ENCODE measurements at regions not wholly inside any gene's neighbourhood (a gene's known extent, or its start where the extent isn't known, plus 50 kb on each side); places are given as distances from the start of the nearest gene placed in this dataset.

GRCh38 chr5:33035851-33036527 is 324.9 kb downstream of the NPR3 start:
- H3K36me3 Mint-ChIP-seq (ENCODE audit: low read depth, unreplicated experiment), result no peaks in the 10 kb centered on the region
- no peak overlapping the region for H3K4me2 ChIP-seq (ENCODE audit: low read length)
- peaks cover 6% of the 10 kb centered on the region for H3K9me3 ChIP-seq (ENCODE audit: insufficient read depth, low read depth, low read length)
- no peak overlapping the region for H3K4me3 Mint-ChIP-seq (ENCODE audit: unreplicated experiment)
- no peak for FAIRE-seq
- no peaks in the 10 kb centered on the region for H3K36me3 ChIP-seq (ENCODE audit: insufficient read depth, low read length)
- no peaks in the 10 kb centered on the region for H3K27me3 Mint-ChIP-seq (ENCODE audit: low read depth, unreplicated experiment)
- no peak overlapping the region for H3K4me3 ChIP-seq (ENCODE audit: insufficient read depth, low read depth, low read length)
- no peaks in the 10 kb centered on the region for H3K4me1 Mint-ChIP-seq (ENCODE audit: low read depth, unreplicated experiment)
- H3K9me3 Mint-ChIP-seq (ENCODE audit: unreplicated experiment), result peaks cover 2% of the 10 kb centered on the region
- H2AFZ ChIP-seq (ENCODE audit: low read depth, low read length), result no peak overlapping the region
- peaks cover 14% of the 10 kb centered on the region for H3K4me1 ChIP-seq (ENCODE audit: insufficient read depth, low read length)
- DNase-seq (ENCODE audit: low read depth), result no peak
- H4K20me1 ChIP-seq (ENCODE audit: insufficient read depth, low read length), result no peaks in the 10 kb centered on the region
- H3K79me2 ChIP-seq (ENCODE audit: insufficient read depth, low read length), result no peaks in the 10 kb centered on the region
- H3K27ac Mint-ChIP-seq (ENCODE audit: unreplicated experiment), result no peak overlapping the region
- no peak overlapping the region for H3K27ac ChIP-seq (ENCODE audit: low read depth, low read length)
- H3K27me3 ChIP-seq (ENCODE audit: insufficient read depth, low read length), result no peaks in the 10 kb centered on the region
- H3K9ac ChIP-seq (ENCODE audit: low read length), result no peak overlapping the region
- no peak for TF ChIP-seq CTCF (IDR thresholded peaks at IDR 0.05; ENCODE audit: insufficient read depth, low read depth, low read length)
- no peak for TF ChIP-seq EZH2 (IDR thresholded peaks at IDR 0.05; ENCODE audit: insufficient read depth, low read length)

- Mint-ChIP-seq H3K36me3 (ENCODE audit: low read depth, unreplicated experiment) (no peaks in the 10 kb centered on the region), H3K4me3 (ENCODE audit: unreplicated experiment) (no peak overlapping the region), H3K9me3 (ENCODE audit: unreplicated experiment) (peaks cover 5% of the 10 kb centered on the region), H3K27ac (ENCODE audit: unreplicated experiment) (no peak overlapping the region), H3K27me3 (ENCODE audit: low read depth, unreplicated experiment) (no peaks in the 10 kb centered on the region), H3K4me1 (ENCODE audit: low read depth, unreplicated experiment) (no peaks in the 10 kb centered on the region)
- H3K36me3 ChIP-seq (ENCODE audit: insufficient read depth, low read length), result no peaks in the 10 kb centered on the region
- no peak overlapping the region for H3K9ac ChIP-seq (ENCODE audit: low read length)
- H3K4me1 ChIP-seq (ENCODE audit: insufficient read depth, low read length), result peaks cover 10% of the 10 kb centered on the region
- H3K27me3 ChIP-seq (ENCODE audit: insufficient read depth, low read length), result no peaks in the 10 kb centered on the region
- no peak overlapping the region for H3K4me2 ChIP-seq (ENCODE audit: low read length)
- TF ChIP-seq EZH2 (IDR thresholded peaks at IDR 0.05; ENCODE audit: insufficient read depth, low read length), result no peak
- TF ChIP-seq CTCF (IDR thresholded peaks at IDR 0.05; ENCODE audit: insufficient read depth, low read depth, low read length), result no peak
- peaks cover 16% of the 10 kb centered on the region for H3K9me3 ChIP-seq (ENCODE audit: insufficient read depth, low read depth, low read length)
- DNase-seq (ENCODE audit: low read depth) (peak; percentile 51), FAIRE-seq (no peak)
- no peaks in the 10 kb centered on the region for H3K79me2 ChIP-seq (ENCODE audit: insufficient read depth, low read length)
- H4K20me1 ChIP-seq (ENCODE audit: insufficient read depth, low read length), result no peaks in the 10 kb centered on the region
- H2AFZ ChIP-seq (ENCODE audit: low read depth, low read length), result no peak overlapping the region
- H3K4me3 ChIP-seq (ENCODE audit: insufficient read depth, low read depth, low read length), result no peak overlapping the region
- no peak overlapping the region for H3K27ac ChIP-seq (ENCODE audit: low read depth, low read length)
These were observed 326.0 kb downstream of the NPR3 start for GRCh38 chr5:33037076-33037475.

GRCh38 chr5:33041586-33041985 is 330.5 kb downstream of the NPR3 start:
- FAIRE-seq, result no peak
- no peaks in the 10 kb centered on the region for H3K79me2 ChIP-seq (ENCODE audit: insufficient read depth, low read length)
- no peaks in the 10 kb centered on the region for H3K36me3 Mint-ChIP-seq (ENCODE audit: low read depth, unreplicated experiment)

More at GRCh38 chr5:33041586-33041985, 330.5 kb downstream of the NPR3 start:
- DNase-seq (ENCODE audit: low read depth), result no peak
- TF ChIP-seq EZH2 (IDR thresholded peaks at IDR 0.05; ENCODE audit: insufficient read depth, low read length), result no peak
- no peak for TF ChIP-seq CTCF (IDR thresholded peaks at IDR 0.05; ENCODE audit: insufficient read depth, low read depth, low read length)
- peaks cover 5% of the 10 kb centered on the region for H3K9me3 Mint-ChIP-seq (ENCODE audit: unreplicated experiment)
- Histone ChIP-seq H3K4me3 (ENCODE audit: insufficient read depth, low read depth, low read length) (no peak overlapping the region), H3K36me3 (ENCODE audit: insufficient read depth, low read length) (no peaks in the 10 kb centered on the region), H3K9ac (ENCODE audit: low read length) (no peak overlapping the region), H3K4me2 (ENCODE audit: low read length) (no peak overlapping the region), H4K20me1 (ENCODE audit: insufficient read depth, low read length) (no peaks in the 10 kb centered on the region), H3K27me3 (ENCODE audit: insufficient read depth, low read length) (no peaks in the 10 kb centered on the region), H3K4me1 (ENCODE audit: insufficient read depth, low read length) (no peaks in the 10 kb centered on the region), H3K9me3 (ENCODE audit: insufficient read depth, low read depth, low read length) (peaks cover 16% of the 10 kb centered on the region), H3K27ac (ENCODE audit: low read depth, low read length) (no peak overlapping the region), H2AFZ (ENCODE audit: low read depth, low read length) (no peak overlapping the region)
- H3K27me3 Mint-ChIP-seq (ENCODE audit: low read depth, unreplicated experiment), result no peaks in the 10 kb centered on the region
- H3K27ac Mint-ChIP-seq (ENCODE audit: unreplicated experiment), result no peak overlapping the region
- H3K4me3 Mint-ChIP-seq (ENCODE audit: unreplicated experiment), result no peak overlapping the region
- H3K4me1 Mint-ChIP-seq (ENCODE audit: low read depth, unreplicated experiment), result no peaks in the 10 kb centered on the region
